H9 (cell line): ENCODE measurements at regions not wholly inside any gene's neighbourhood (a gene's known extent, or its start where the extent isn't known, plus 50 kb on each side); places are given as distances from the start of the nearest gene placed in this dataset.

Experiments
- DNase-seq: peaks from one replicate; pipeline ENCODE4 v3.0.0-alpha.2; 2017
- H2AFZ ChIP-seq: one replicate; pipeline ENCODE4 v1.6.1; 2013; ENCODE audit warnings: mild to moderate bottlenecking, low read length, control low read depth, moderate library complexity
- H2AK5ac ChIP-seq: 2 replicates; pipeline ENCODE4 v1.6.1; 2013; ENCODE audit warnings: low read length, control low read depth, mixed read lengths; ENCODE audit not compliant: insufficient read length
- H2BK120ac ChIP-seq: one replicate; pipeline ENCODE4 v1.6.1; 2013; ENCODE audit warnings: low read depth, mild to moderate bottlenecking, low read length, control low read depth, inconsistent platforms; ENCODE audit not compliant: poor library complexity, severe bottlenecking
- H2BK12ac ChIP-seq: 2 replicates; pipeline ENCODE4 v1.6.1; 2013; ENCODE audit warnings: low read length, control low read depth, mixed read lengths, low read depth; ENCODE audit not compliant: insufficient read length
- H2BK15ac ChIP-seq: 2 replicates; pipeline ENCODE4 v1.6.1; 2013; ENCODE audit warnings: low read depth, low read length, control low read depth
- H2BK20ac ChIP-seq: one replicate; pipeline ENCODE4 v1.6.1; 2013; ENCODE audit warnings: low read depth, mild to moderate bottlenecking, low read length, control low read depth, inconsistent platforms; ENCODE audit not compliant: poor library complexity, severe bottlenecking
- H2BK5ac ChIP-seq: 2 replicates; pipeline ENCODE4 v1.6.1; 2013; ENCODE audit warnings: low read length, control low read depth, mixed read lengths; ENCODE audit not compliant: insufficient read length
- H3K14ac ChIP-seq: 2 replicates; pipeline ENCODE4 v1.6.1; 2013; ENCODE audit warnings: low read length, control low read depth; ENCODE audit not compliant: insufficient read depth
- H3K18ac ChIP-seq: 2 replicates; pipeline ENCODE4 v1.6.1; 2013; ENCODE audit warnings: low read depth, mild to moderate bottlenecking, mixed read lengths, low read length, control low read depth; ENCODE audit not compliant: insufficient read length
- H3K23ac ChIP-seq: 2 replicates; pipeline ENCODE4 v1.6.1; 2013; ENCODE audit warnings: low read length, control low read depth, mixed read lengths, low read depth; ENCODE audit not compliant: insufficient read length
- H3K23me2 ChIP-seq: 2 replicates; pipeline ENCODE4 v1.6.1; 2013; ENCODE audit warnings: low read depth, mild to moderate bottlenecking, mixed read lengths, low read length, control low read depth; ENCODE audit not compliant: insufficient read length, poor library complexity, severe bottlenecking
- H3K27ac ChIP-seq: 2 replicates; pipeline ENCODE4 v1.5.1; 2013; ENCODE audit warnings: low read length, control low read depth, mixed read lengths, low read depth; ENCODE audit not compliant: insufficient read length
- H3K27me3 ChIP-seq: 2 replicates; pipeline ENCODE4 v1.6.1; 2013; ENCODE audit warnings: low read length, control low read depth, inconsistent platforms; ENCODE audit not compliant: insufficient read depth
- H3K4ac ChIP-seq: 2 replicates; pipeline ENCODE4 v1.6.1; 2013; ENCODE audit warnings: low read depth, mild to moderate bottlenecking, control low read depth, inconsistent platforms, low read length, moderate library complexity
- H3K4me1 ChIP-seq: 2 replicates; pipeline ENCODE4 v1.6.1; 2013; ENCODE audit warnings: low read length, control low read depth, inconsistent platforms; ENCODE audit not compliant: insufficient read depth
- H3K4me2 ChIP-seq: 2 replicates; pipeline ENCODE4 v1.6.1; 2013; ENCODE audit warnings: low read length, control low read depth, mixed read lengths; ENCODE audit not compliant: insufficient read length, insufficient read depth
- H3K56ac ChIP-seq: 2 replicates; pipeline ENCODE4 v1.6.1; 2013; ENCODE audit warnings: low read depth, mild to moderate bottlenecking, mixed read lengths, low read length, control low read depth; ENCODE audit not compliant: insufficient read length
- H3K79me1 ChIP-seq: 2 replicates; pipeline ENCODE4 v1.6.1; 2013; ENCODE audit warnings: low read depth, mild to moderate bottlenecking, moderate library complexity, low read length, control low read depth, inconsistent platforms; ENCODE audit not compliant: insufficient read depth, poor library complexity, severe bottlenecking
- H3K79me2 ChIP-seq: 2 replicates; pipeline ENCODE4 v1.6.1; 2013; ENCODE audit warnings: low read length, control low read depth, inconsistent platforms; ENCODE audit not compliant: insufficient read depth
- H3K9ac ChIP-seq: 2 replicates; pipeline ENCODE4 v1.6.1; 2013; ENCODE audit warnings: low read length, control low read depth, mixed read lengths; ENCODE audit not compliant: insufficient read length; ENCODE audit errors: extremely low read depth
- H3K9me3 ChIP-seq: one replicate; pipeline ENCODE4 v1.6.1; 2013; ENCODE audit warnings: low read depth, low read length, inconsistent platforms; ENCODE audit not compliant: control insufficient read depth
- H3T11ph ChIP-seq: one replicate; pipeline ENCODE4 v1.6.1; 2013; ENCODE audit warnings: mild to moderate bottlenecking, low read length, control low read depth, inconsistent platforms
- H4K20me1 ChIP-seq: one replicate; pipeline ENCODE4 v1.6.1; 2013; ENCODE audit not compliant: control insufficient read depth, insufficient read length, insufficient read depth
- H4K5ac ChIP-seq: 2 replicates; pipeline ENCODE4 v1.6.1; 2013; ENCODE audit warnings: low read depth, mild to moderate bottlenecking, mixed read lengths, low read length, control low read depth; ENCODE audit not compliant: insufficient read length
- H4K8ac ChIP-seq: replicated peaks from 2 replicates; pipeline ENCODE4 v1.6.1; 2013; ENCODE audit warnings: low read length, control low read depth, mixed read lengths, low read depth; ENCODE audit not compliant: insufficient read length
- H4K91ac ChIP-seq: 2 replicates; pipeline ENCODE4 v1.6.1; 2013; ENCODE audit warnings: low read depth, mild to moderate bottlenecking, moderate library complexity, mixed read lengths, low read length, control low read depth; ENCODE audit not compliant: insufficient read length
- H3K27ac Mint-ChIP-seq, 3 experiments: 2 replicates in 2 of 3; 3 replicates in 1 of 3; pipeline ENCODE4 v1.8.0; 2020 to 2021; ENCODE audit warnings: mixed read lengths in 3 of 3, mild to moderate bottlenecking in 1 of 3, moderate library complexity in 1 of 3
- H3K27me3 Mint-ChIP-seq: 2 replicates; pipeline ENCODE4 v1.8.0; 2021; ENCODE audit warnings: low read depth, mild to moderate bottlenecking, moderate library complexity, mixed read lengths
- H3K36me3 Mint-ChIP-seq, 3 experiments: 2 replicates in 2 of 3; 3 replicates in 1 of 3; pipeline ENCODE4 v1.8.0; 2020 to 2021; ENCODE audit warnings: low read depth in 3 of 3, mixed read lengths in 3 of 3; ENCODE audit not compliant: insufficient read depth in 1 of 3
- H3K4me1 Mint-ChIP-seq, 2 experiments: 2 replicates each; pipeline ENCODE4 v1.8.0; 2020; ENCODE audit warnings: mixed read lengths in 2 of 2
- H3K4me3 Mint-ChIP-seq, 2 experiments: 2 replicates in 1 of 2; 3 replicates in 1 of 2; pipeline ENCODE4 v1.8.0; 2020 to 2021; ENCODE audit warnings: mild to moderate bottlenecking in 2 of 2, mixed read lengths in 2 of 2, moderate library complexity in 1 of 2
- H3K9me3 Mint-ChIP-seq, 2 experiments: 2 replicates in 1 of 2; 3 replicates in 1 of 2; pipeline ENCODE4 v1.8.0; 2020; ENCODE audit warnings: mild to moderate bottlenecking in 2 of 2, mixed read lengths in 2 of 2, moderate library complexity in 1 of 2
- WGBS: extraction: QIAGEN DNeasy Blood & Tissue Kit; methylation state at CpG from one replicate; pipeline ENCODE4 v1.1.7; 2013; ENCODE audit warnings: missing lambda C conversion rate, low lambda C conversion rate, mixed read lengths; ENCODE audit not compliant: insufficient read length; ENCODE audit errors: extremely low coverage; 5-methylcytosine and 5-hydroxymethylcytosine counted together
- TF ChIP-seq, protein P1 (sequence below): fragments of 200-600 bp; sonication (generic); conservative IDR thresholded peaks from 3 replicates; pipeline ENCODE4 v1.8.0; 2021; ENCODE audit warnings: antibody characterized with exemption, mild to moderate bottlenecking

DNA sequence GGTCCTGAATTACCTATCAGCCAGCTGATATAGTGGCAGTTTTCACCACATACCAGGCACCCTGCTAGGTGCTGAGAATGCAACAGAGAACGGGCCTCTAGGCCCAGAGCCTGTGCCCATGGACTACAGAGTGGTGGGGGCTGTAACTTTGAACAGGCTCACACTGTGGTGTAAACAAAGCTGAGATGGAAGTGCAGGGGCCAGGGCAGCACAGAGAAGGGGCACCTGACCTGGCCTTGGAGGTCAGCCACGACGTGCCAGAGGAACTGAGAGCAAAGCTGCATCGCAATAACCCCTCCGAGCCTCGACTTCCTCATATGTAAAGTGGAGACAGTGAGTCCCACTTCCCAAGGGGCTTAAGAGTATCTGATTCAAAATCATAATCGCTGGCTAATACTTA is 105.8 kb downstream of the MAFB start:
- no peaks in the 10 kb centered on the region for H3K9me3 Mint-ChIP-seq
- Histone ChIP-seq H3K4ac (no peak overlapping the region), H2BK5ac (no peak overlapping the region), H3K23me2 (no peaks in the 10 kb centered on the region), H3K14ac (no peak overlapping the region), H3K79me1 (no peaks in the 10 kb centered on the region), H3K18ac (no peak overlapping the region), H3T11ph (no peak overlapping the region), H2BK120ac (no peak overlapping the region), H3K79me2 (no peaks in the 10 kb centered on the region), H4K8ac (no peak overlapping the region), H3K27me3 (no peaks in the 10 kb centered on the region), H2AK5ac (no peak overlapping the region), H3K27ac (no peak overlapping the region), H2BK20ac (no peak overlapping the region), H4K5ac (no peak overlapping the region), H3K4me2 (no peak overlapping the region), H4K20me1 (no peaks in the 10 kb centered on the region), H3K9me3 (no peaks in the 10 kb centered on the region), H3K4me1 (no peaks in the 10 kb centered on the region), H2BK12ac (no peak overlapping the region), H3K56ac (no peak overlapping the region), H2AFZ (no peak overlapping the region), H2BK15ac (no peak overlapping the region), H3K23ac (no peak overlapping the region), H3K9ac (no peak overlapping the region), H4K91ac (no peak overlapping the region)
- H3K36me3 Mint-ChIP-seq = no peaks in the 10 kb centered on the region
- TF ChIP-seq, protein P1, sequence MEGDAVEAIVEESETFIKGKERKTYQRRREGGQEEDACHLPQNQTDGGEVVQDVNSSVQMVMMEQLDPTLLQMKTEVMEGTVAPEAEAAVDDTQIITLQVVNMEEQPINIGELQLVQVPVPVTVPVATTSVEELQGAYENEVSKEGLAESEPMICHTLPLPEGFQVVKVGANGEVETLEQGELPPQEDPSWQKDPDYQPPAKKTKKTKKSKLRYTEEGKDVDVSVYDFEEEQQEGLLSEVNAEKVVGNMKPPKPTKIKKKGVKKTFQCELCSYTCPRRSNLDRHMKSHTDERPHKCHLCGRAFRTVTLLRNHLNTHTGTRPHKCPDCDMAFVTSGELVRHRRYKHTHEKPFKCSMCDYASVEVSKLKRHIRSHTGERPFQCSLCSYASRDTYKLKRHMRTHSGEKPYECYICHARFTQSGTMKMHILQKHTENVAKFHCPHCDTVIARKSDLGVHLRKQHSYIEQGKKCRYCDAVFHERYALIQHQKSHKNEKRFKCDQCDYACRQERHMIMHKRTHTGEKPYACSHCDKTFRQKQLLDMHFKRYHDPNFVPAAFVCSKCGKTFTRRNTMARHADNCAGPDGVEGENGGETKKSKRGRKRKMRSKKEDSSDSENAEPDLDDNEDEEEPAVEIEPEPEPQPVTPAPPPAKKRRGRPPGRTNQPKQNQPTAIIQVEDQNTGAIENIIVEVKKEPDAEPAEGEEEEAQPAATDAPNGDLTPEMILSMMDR = no peak
- no peak overlapping the region for H3K4me3 Mint-ChIP-seq
- peaks cover 5% of the 10 kb centered on the region; the same call in 1 of the 2 replicates for H3K27me3 Mint-ChIP-seq
- no CpG with 5 or more reads among the region's 7 CpGs for WGBS
- H3K27ac Mint-ChIP-seq = no peak overlapping the region
- peaks cover 3 to 6% of the 10 kb centered on the region in 2 experiments for H3K4me1 Mint-ChIP-seq
- DNase-seq = no peak
